GM12878 (cell line): ENCODE measurements at regions not wholly inside any gene's neighbourhood (a gene's known extent, or its start where the extent isn't known, plus 50 kb on each side); places are given as distances from the start of the nearest gene placed in this dataset.

Experiments used
- ATAC-seq: fragments of 200-7000 bp; cut with Tn5 transposase; 3 replicates; pipeline ENCODE4 v1.9.1; 2020; ENCODE audit warnings: mild to moderate bottlenecking, moderate library complexity
- BruUV-seq: library from RNA; stranded (reverse); fragments of 400-500 nt; replicated peaks from 2 replicates; lab custom pipeline; 2021; lab: Mats Ljungman, UMichigan
- CTCF ChIA-PET: fragments of 300-600 bp; sonication (Branson Sonifier 250); formaldehyde crosslinking; extraction: SDS; loops from one replicate; lab custom pipeline; 2021; ENCODE audit warnings: inconsistent platforms; lab: Yijun Ruan, JAX
- POLR2A ChIA-PET: fragments of 350-600 bp; formaldehyde crosslinking; extraction: SDS; loops from one replicate; lab custom pipeline; 2021; ENCODE audit warnings: inconsistent platforms; lab: Charles Lee
- RAD21 ChIA-PET: fragments of 300-600 bp; sonication (Branson Sonifier 250); formaldehyde crosslinking; loops from one replicate; lab custom pipeline; 2023; ENCODE audit warnings: antibody characterized with exemption; ENCODE audit not compliant: unreplicated experiment; lab: Charles Lee
- SMC1A ChIA-PET: fragments of 300-600 bp; sonication (Branson Sonifier 250); formaldehyde crosslinking; loops from one replicate; lab custom pipeline; 2023; ENCODE audit not compliant: unreplicated experiment, uncharacterized antibody; lab: Charles Lee
- DNase-seq: peaks from one replicate; pipeline ENCODE4 v3.0.0-alpha.2; 2011; ENCODE audit warnings: low read depth, low spot score
- FAIRE-seq: peaks from 3 replicates; lab custom pipeline; 2011; peaks lifted over from hg19 to GRCh38; lab: Jason Lieb, UNC
- H2AFZ ChIP-seq: 2 replicates; pipeline ENCODE4 v1.6.0; 2011; ENCODE audit warnings: low read depth, low read length, control low read depth; ENCODE audit not compliant: control insufficient read depth
- H3K27ac ChIP-seq: 2 replicates; pipeline ENCODE4 v1.5.1; 2011; ENCODE audit warnings: control low read depth; ENCODE audit not compliant: control insufficient read depth, insufficient read depth
- H3K27me3 ChIP-seq, 2 experiments: replicated peaks in 1 of 2; 2 replicates each; pipeline versions ENCODE4 v1.6.0 to v1.6.1; 2011; ENCODE audit warnings: low read length in 1 of 2; ENCODE audit not compliant: control insufficient read depth in 2 of 2, insufficient read depth in 2 of 2
- H3K36me3 ChIP-seq, 2 experiments: 2 replicates each; pipeline ENCODE4 v1.5.1; 2011; ENCODE audit warnings: low read length in 1 of 2; ENCODE audit not compliant: control insufficient read depth in 2 of 2, insufficient read depth in 2 of 2
- H3K4me1 ChIP-seq: 2 replicates; pipeline ENCODE4 v1.6.1; 2011; ENCODE audit warnings: mild to moderate bottlenecking, low read length, moderate library complexity, mixed read lengths; ENCODE audit not compliant: control insufficient read depth, insufficient read depth
- H3K4me2 ChIP-seq: 2 replicates; pipeline ENCODE4 v1.6.0; 2011; ENCODE audit warnings: control low read depth; ENCODE audit not compliant: control insufficient read depth, insufficient read depth
- H3K4me3 ChIP-seq: fragments of 200-600 bp; sonication (generic); 2 replicates; pipeline ENCODE4 v1.5.1; 2016
- H3K79me2 ChIP-seq: 2 replicates; pipeline ENCODE4 v1.6.0; 2011; ENCODE audit warnings: low read length; ENCODE audit not compliant: control insufficient read depth, insufficient read depth
- H3K9ac ChIP-seq: 2 replicates; pipeline ENCODE4 v1.8.0; 2011; ENCODE audit warnings: low read length, control low read depth, mixed read lengths; ENCODE audit not compliant: control insufficient read depth, insufficient read depth
- H3K9me3 ChIP-seq: replicated peaks from 3 replicates; pipeline ENCODE4 v1.5.1; 2011; ENCODE audit warnings: mild to moderate bottlenecking, low read length; ENCODE audit not compliant: control insufficient read depth, insufficient read depth
- H4K20me1 ChIP-seq: 2 replicates; pipeline ENCODE4 v1.6.0; 2011; ENCODE audit not compliant: control insufficient read depth, insufficient read depth
- BCL11A ChIP-seq: IDR thresholded peaks from 2 replicates; pipeline ENCODE4 v1.6.1; 2011; ENCODE audit warnings: low read depth, low read length
- ELK1 ChIP-seq: IDR thresholded peaks from 2 replicates; pipeline ENCODE4 v1.6.1; 2012; ENCODE audit warnings: low read depth, low read length, improper control_type of control experiment
- GABPA ChIP-seq: IDR thresholded peaks from 2 replicates; pipeline ENCODE4 v1.6.1; 2014; ENCODE audit warnings: antibody characterized with exemption, low read depth, mild to moderate bottlenecking, inconsistent platforms
- MAX ChIP-seq: IDR thresholded peaks from 2 replicates; pipeline ENCODE4 v1.6.1; 2012; ENCODE audit warnings: low read depth, low read length, improper control_type of control experiment
- NFYA ChIP-seq: IDR thresholded peaks from 2 replicates; pipeline ENCODE4 v1.6.1; 2011; ENCODE audit warnings: low read depth, mild to moderate bottlenecking, low read length, improper control_type of control experiment, borderline replicate concordance
- POU2F2 ChIP-seq: IDR thresholded peaks from 3 replicates; pipeline ENCODE4 v1.6.1; 2011; ENCODE audit warnings: low read depth, mild to moderate bottlenecking, low read length, borderline replicate concordance
- RAD21 ChIP-seq: IDR thresholded peaks from 2 replicates; pipeline ENCODE4 v1.6.1; 2011; ENCODE audit warnings: mild to moderate bottlenecking, low read depth, low read length, moderate library complexity; ENCODE audit not compliant: insufficient read depth
- RBBP5 ChIP-seq: fragments of 200-600 bp; sonication (generic); conservative IDR thresholded peaks from 2 replicates; pipeline ENCODE4 v1.6.1; 2016
- SMAD1 ChIP-seq: fragments of 450-650 bp; IDR thresholded peaks from 2 replicates; pipeline ENCODE4 v1.6.1; 2018; ENCODE audit warnings: mild to moderate bottlenecking, low read depth; ENCODE audit not compliant: partially characterized antibody
- SMAD5 ChIP-seq: IDR thresholded peaks from 2 replicates; pipeline ENCODE4 v1.6.1; 2016; ENCODE audit warnings: antibody characterized with exemption, low read depth
- ZNF24 ChIP-seq: fragments of 450-650 bp; IDR thresholded peaks from 2 replicates; pipeline ENCODE4 v1.6.1; 2017; ENCODE audit warnings: antibody characterized with exemption, mild to moderate bottlenecking
- WGBS: methylation state at CpG from one replicate; pipeline ENCODE4 v1.1.6; 2016; ENCODE audit warnings: low lambda C conversion rate; ENCODE audit not compliant: insufficient replicate concordance, insufficient coverage; ENCODE audit errors: missing lambda C conversion rate; 5-methylcytosine and 5-hydroxymethylcytosine counted together
- in situ Hi-C: fragments of 300-500 bp; cut with MboI; formaldehyde crosslinking; loops from 9 replicates; pipeline ENCODE4 v1.14.3; 2018; ENCODE audit warnings: mixed read lengths
- intact Hi-C: fragments of 100-400 bp; cut with micrococcal nuclease; formaldehyde crosslinking; loops from one replicate; pipeline ENCODE4 v1.14.2; 2022; ENCODE audit not compliant: unreplicated experiment
- TF ChIP-seq, protein P1 (sequence below): IDR thresholded peaks from 2 replicates; pipeline ENCODE4 v1.6.1; 2011; ENCODE audit warnings: borderline replicate concordance, low read depth, mild to moderate bottlenecking, moderate library complexity, low read length; ENCODE audit not compliant: insufficient read depth, poor library complexity, severe bottlenecking
- TF ChIP-seq, protein P2 (sequence below): IDR thresholded peaks from 2 replicates; pipeline ENCODE4 v1.6.1; 2012; ENCODE audit warnings: mild to moderate bottlenecking, low read depth, low read length

DNA sequence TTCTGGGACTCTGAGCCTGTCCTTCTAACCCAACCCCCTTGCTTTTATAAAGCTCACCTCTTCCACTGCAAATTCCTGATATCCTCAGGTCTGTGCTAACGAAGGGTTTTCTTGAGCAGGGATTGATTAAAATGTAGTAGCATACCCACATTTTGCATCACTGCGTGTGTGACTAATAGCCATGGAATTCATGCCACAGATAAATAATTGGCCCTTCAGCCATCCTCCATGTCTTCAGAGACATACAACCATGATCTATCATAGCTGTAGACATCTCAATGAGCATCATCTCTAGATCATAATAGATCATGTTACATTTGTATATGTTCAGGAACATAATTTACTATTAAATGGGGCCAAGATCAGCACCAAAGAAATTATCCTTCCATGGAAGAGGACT, 990.3 kb downstream of the KCNMA1 start:
- BruUV-seq = no TSS peak
- no peaks in the 10 kb centered on the region for H3K36me3 ChIP-seq
- H3K9ac ChIP-seq = no peak overlapping the region
- H3K9me3 ChIP-seq = no peaks in the 10 kb centered on the region
- no peaks in the 10 kb centered on the region for H3K79me2 ChIP-seq
- ChIA-PET SMC1A (no interaction called here), POLR2A (no interaction called here), CTCF (no interaction called here), RAD21 (no interaction called here)
- no peak overlapping the region for H3K4me3 ChIP-seq
- H2AFZ ChIP-seq = no peak overlapping the region
- ATAC-seq = no peak
- no peak overlapping the region for H3K4me2 ChIP-seq
- H3K27ac ChIP-seq = no peak overlapping the region
- H3K4me1 ChIP-seq = no peaks in the 10 kb centered on the region
- no peak for TF ChIP-seq SMAD5
- no peak for TF ChIP-seq ZNF24
- TF ChIP-seq NFYA = no peak
- TF ChIP-seq, protein P1, sequence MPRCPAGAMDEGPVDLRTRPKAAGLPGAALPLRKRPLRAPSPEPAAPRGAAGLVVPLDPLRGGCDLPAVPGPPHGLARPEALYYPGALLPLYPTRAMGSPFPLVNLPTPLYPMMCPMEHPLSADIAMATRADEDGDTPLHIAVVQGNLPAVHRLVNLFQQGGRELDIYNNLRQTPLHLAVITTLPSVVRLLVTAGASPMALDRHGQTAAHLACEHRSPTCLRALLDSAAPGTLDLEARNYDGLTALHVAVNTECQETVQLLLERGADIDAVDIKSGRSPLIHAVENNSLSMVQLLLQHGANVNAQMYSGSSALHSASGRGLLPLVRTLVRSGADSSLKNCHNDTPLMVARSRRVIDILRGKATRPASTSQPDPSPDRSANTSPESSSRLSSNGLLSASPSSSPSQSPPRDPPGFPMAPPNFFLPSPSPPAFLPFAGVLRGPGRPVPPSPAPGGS = no peak
- no peak for TF ChIP-seq POU2F2
- TF ChIP-seq, protein P2, sequence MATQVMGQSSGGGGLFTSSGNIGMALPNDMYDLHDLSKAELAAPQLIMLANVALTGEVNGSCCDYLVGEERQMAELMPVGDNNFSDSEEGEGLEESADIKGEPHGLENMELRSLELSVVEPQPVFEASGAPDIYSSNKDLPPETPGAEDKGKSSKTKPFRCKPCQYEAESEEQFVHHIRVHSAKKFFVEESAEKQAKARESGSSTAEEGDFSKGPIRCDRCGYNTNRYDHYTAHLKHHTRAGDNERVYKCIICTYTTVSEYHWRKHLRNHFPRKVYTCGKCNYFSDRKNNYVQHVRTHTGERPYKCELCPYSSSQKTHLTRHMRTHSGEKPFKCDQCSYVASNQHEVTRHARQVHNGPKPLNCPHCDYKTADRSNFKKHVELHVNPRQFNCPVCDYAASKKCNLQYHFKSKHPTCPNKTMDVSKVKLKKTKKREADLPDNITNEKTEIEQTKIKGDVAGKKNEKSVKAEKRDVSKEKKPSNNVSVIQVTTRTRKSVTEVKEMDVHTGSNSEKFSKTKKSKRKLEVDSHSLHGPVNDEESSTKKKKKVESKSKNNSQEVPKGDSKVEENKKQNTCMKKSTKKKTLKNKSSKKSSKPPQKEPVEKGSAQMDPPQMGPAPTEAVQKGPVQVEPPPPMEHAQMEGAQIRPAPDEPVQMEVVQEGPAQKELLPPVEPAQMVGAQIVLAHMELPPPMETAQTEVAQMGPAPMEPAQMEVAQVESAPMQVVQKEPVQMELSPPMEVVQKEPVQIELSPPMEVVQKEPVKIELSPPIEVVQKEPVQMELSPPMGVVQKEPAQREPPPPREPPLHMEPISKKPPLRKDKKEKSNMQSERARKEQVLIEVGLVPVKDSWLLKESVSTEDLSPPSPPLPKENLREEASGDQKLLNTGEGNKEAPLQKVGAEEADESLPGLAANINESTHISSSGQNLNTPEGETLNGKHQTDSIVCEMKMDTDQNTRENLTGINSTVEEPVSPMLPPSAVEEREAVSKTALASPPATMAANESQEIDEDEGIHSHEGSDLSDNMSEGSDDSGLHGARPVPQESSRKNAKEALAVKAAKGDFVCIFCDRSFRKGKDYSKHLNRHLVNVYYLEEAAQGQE = no peak
- TF ChIP-seq ELK1 = no peak
- TF ChIP-seq SMAD1 = no peak
- TF ChIP-seq RBBP5 = no peak
- TF ChIP-seq GABPA = no peak
- no peak for TF ChIP-seq MAX
- no peak for TF ChIP-seq BCL11A
- no peak for TF ChIP-seq RAD21
- intact Hi-C loops = no loop called here
- H4K20me1 ChIP-seq = no peaks in the 10 kb centered on the region
- in situ Hi-C loops = no loop called here
- no peaks in the 10 kb centered on the region for H3K27me3 ChIP-seq
- WGBS = 0% methylated on average over 2 of the region's 2 CpGs
- no peak for DNase-seq
- FAIRE-seq = no peak
